Lower lobe of right lung (tissue), 2 donors: ENCODE measurements at regions not wholly inside any gene's neighbourhood (a gene's known extent, or its start where the extent isn't known, plus 50 kb on each side); places are given as distances from the start of the nearest gene placed in this dataset.

Experiments
- ATAC-seq, 2 donors: fragments of 200-7000 bp; cut with Tn5 transposase; one replicate each; pipeline ENCODE4 v1.9.1; 2020 to 2022; ENCODE audit warnings: mild to moderate bottlenecking in 2 of 2, moderate library complexity in 2 of 2
- DNase-seq: peaks from one replicate; pipeline ENCODE4 v3.0.0-alpha.2; 2020
- H3K27ac ChIP-seq: fragments of 200-600 bp; one replicate; pipeline ENCODE4 v1.8.0; 2022
- H3K27me3 ChIP-seq: fragments of 200-600 bp; one replicate; pipeline ENCODE4 v1.8.0; 2022; ENCODE audit warnings: low read depth
- H3K36me3 ChIP-seq: fragments of 200-600 bp; one replicate; pipeline ENCODE4 v1.8.0; 2022; ENCODE audit warnings: mild to moderate bottlenecking
- H3K4me1 ChIP-seq: fragments of 200-600 bp; one replicate; pipeline ENCODE4 v1.8.0; 2022
- H3K4me3 ChIP-seq: fragments of 200-600 bp; one replicate; pipeline ENCODE4 v1.8.0; 2022; ENCODE audit warnings: mild to moderate bottlenecking
- H3K9me3 ChIP-seq: fragments of 200-600 bp; one replicate; pipeline ENCODE4 v1.8.0; 2022
- intact Hi-C: fragments of 100-400 bp; cut with DNase I; formaldehyde crosslinking; loops from one replicate; pipeline ENCODE4 v1.11.0; 2022
- TF ChIP-seq, protein P1 (sequence below): fragments of 200-600 bp; IDR thresholded peaks from one replicate; pipeline ENCODE4 v1.8.0; 2022; ENCODE audit warnings: antibody characterized with exemption, mild to moderate bottlenecking
- donor health status: DM: no; HTN: yes; CAD: no; lungs with severe emphysema.

DNA sequence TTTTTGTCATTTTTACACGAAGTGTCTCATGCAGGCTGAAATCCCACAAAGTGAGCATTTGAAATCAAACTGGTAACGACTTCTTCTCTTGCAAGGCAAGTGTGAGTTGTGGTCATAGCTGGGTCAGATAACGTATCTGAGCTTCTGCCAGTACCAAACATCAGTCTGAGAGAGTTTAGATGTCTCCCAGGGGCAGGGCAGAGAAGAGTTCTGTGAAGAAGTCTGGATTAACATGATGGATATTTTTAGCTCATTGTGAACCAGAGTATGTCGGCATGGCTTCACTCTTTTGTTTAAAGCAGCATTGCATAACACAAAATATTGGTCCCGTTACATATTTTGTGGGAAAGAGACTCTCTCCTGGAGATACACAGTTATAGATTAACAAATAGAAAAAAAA, 655.5 kb upstream of the KLHL29 start:
- no peak overlapping the region for H3K4me3 ChIP-seq
- intact Hi-C loops: no loop called here
- no peak for ATAC-seq
- no peak for DNase-seq
- peaks cover 7% of the 10 kb centered on the region for H3K9me3 ChIP-seq
- TF ChIP-seq, protein P1, sequence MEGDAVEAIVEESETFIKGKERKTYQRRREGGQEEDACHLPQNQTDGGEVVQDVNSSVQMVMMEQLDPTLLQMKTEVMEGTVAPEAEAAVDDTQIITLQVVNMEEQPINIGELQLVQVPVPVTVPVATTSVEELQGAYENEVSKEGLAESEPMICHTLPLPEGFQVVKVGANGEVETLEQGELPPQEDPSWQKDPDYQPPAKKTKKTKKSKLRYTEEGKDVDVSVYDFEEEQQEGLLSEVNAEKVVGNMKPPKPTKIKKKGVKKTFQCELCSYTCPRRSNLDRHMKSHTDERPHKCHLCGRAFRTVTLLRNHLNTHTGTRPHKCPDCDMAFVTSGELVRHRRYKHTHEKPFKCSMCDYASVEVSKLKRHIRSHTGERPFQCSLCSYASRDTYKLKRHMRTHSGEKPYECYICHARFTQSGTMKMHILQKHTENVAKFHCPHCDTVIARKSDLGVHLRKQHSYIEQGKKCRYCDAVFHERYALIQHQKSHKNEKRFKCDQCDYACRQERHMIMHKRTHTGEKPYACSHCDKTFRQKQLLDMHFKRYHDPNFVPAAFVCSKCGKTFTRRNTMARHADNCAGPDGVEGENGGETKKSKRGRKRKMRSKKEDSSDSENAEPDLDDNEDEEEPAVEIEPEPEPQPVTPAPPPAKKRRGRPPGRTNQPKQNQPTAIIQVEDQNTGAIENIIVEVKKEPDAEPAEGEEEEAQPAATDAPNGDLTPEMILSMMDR: no peak
- H3K27me3 ChIP-seq: no peaks in the 10 kb centered on the region
- H3K27ac ChIP-seq: no peak overlapping the region
- H3K36me3 ChIP-seq: no peaks in the 10 kb centered on the region
- no peaks in the 10 kb centered on the region for H3K4me1 ChIP-seq

DNA sequence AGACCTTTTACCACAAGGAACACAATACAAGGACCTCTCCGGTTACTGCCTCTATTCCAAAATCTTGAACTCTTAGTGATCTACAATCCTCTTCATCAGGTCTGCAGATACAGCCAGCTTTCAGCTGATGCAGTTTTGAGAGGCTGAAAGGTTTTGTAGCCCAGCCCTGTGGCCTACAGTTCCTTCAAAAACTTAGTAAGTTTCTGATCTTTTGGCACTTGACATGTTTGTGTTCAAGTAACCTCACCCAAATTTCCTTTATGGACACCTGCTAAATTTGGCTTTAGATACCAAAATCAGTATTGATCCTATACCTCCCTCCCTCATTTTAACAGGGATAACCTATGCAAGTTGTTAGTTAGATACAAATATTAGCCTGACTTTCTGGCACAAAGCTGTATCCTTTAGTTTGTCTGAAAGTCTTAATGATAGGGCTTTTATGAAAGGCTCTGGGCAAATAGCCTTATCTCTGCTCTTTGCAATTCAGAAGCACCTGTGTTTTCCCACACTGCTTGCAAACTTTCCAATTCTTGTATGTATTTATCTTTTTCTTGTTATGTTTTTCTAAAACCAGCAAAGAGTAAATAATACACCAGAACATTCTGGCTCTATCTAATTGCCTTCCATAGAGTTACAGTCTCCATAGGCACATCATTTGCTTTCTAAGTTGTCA, 650.5 kb upstream of the KLHL29 start:
- intact Hi-C loops: no loop called here
- Histone ChIP-seq H3K27ac (no peak overlapping the region), H3K9me3 (peaks cover 6% of the 10 kb centered on the region), H3K27me3 (no peaks in the 10 kb centered on the region), H3K4me1 (no peaks in the 10 kb centered on the region), H3K36me3 (no peaks in the 10 kb centered on the region), H3K4me3 (no peak overlapping the region)
- DNase-seq (no peak), ATAC-seq (no peak)
- TF ChIP-seq, protein P1: no peak

DNA sequence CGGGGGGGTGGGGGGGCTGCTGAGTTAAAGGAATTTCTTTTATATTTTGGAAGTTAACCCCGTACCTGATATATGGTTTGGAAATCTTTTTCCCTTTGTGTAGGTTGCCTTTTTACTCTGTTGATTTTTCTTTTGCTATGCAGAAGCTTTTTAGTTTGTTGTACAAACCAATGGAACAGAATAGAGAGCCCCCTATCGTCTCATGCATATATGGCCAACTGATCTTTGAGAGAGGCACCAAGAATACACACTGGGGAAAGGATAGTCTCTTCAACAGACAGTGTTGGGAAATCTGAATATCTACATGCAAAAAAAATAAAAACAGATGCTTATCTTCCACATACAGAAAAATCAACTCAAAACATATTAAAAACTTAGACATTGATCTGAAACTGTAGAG, 647.8 kb upstream of the KLHL29 start:
- no peak for DNase-seq

DNA sequence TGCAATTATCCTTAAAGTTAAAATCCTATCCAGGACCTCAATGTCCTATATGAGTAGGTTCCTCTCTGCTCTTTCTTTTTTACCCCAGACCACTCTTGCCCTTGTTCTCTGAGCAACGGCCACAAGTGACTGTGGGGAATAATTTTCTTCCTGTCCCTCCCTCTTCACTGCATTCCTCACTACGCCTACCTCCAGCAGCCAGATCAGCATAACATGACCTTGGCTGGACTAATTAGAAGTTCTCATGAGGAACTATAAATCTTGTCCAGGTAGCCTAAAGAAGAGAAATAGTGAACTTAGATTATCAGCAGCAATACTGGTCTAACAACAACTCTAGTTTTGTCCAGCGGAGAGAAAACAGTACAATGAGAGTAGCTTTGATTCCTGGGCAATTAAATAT, 643.8 kb upstream of the KLHL29 start:
- intact Hi-C loops: no loop called here
- no peak overlapping the region for H3K4me3 ChIP-seq
- H3K4me1 ChIP-seq: no peaks in the 10 kb centered on the region
- H3K27ac ChIP-seq: no peak overlapping the region
- H3K9me3 ChIP-seq: no peaks in the 10 kb centered on the region
- no peak for DNase-seq
- ATAC-seq: no peak
- TF ChIP-seq, protein P1: no peak
- H3K27me3 ChIP-seq: no peaks in the 10 kb centered on the region
- no peaks in the 10 kb centered on the region for H3K36me3 ChIP-seq

More for the DNA sequence above, 647.8 kb upstream of the KLHL29 start:
- Histone ChIP-seq H3K36me3 (no peaks in the 10 kb centered on the region), H3K4me3 (no peak overlapping the region), H3K27ac (no peak overlapping the region), H3K9me3 (no peaks in the 10 kb centered on the region), H3K4me1 (no peaks in the 10 kb centered on the region), H3K27me3 (no peaks in the 10 kb centered on the region)
- ATAC-seq: no peak
- intact Hi-C loops: no loop called here
- TF ChIP-seq, protein P1: no peak

DNA sequence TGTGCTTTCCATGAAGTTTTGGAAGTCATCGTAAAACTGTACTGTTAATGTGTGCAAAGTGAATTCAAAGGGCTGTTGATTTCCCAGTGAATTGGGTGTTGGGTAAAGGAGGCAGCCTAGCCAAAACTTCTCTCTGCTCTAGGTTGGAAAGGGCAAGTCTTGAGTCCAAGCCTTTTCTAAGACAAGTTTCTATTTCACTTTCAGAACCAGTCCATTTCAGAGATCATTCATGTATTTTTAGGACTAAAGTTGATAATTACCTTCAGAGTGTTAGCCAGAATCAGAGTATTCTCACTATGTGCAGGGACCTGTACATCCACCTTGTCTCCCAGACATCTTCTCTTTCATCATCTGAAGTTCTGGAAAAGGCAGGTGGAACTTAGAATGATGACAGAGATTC, 636.1 kb upstream of the KLHL29 start:
- DNase-seq (no peak), ATAC-seq (no peak)
- no peak overlapping the region for H3K27ac ChIP-seq
- TF ChIP-seq, protein P1: no peak
- H3K9me3 ChIP-seq: no peaks in the 10 kb centered on the region
- no peaks in the 10 kb centered on the region for H3K27me3 ChIP-seq
- H3K4me1 ChIP-seq: no peaks in the 10 kb centered on the region
- H3K4me3 ChIP-seq: no peak overlapping the region
- no peaks in the 10 kb centered on the region for H3K36me3 ChIP-seq
- intact Hi-C loops: no loop called here
